Fibroblast of the aortic adventitia (primary cell): ENCODE measurements at regions not wholly inside any gene's neighbourhood (a gene's known extent, or its start where the extent isn't known, plus 50 kb on each side); places are given as distances from the start of the nearest gene placed in this dataset. TPM values are rescaled to one million over a fixed set of nuclear protein-coding genes. Genes with fewer than 3 reads are reported as not detected.

Experiments
- small RNA-seq: library from RNA; depleted of rRNA; stranded (forward); fragments of <200 nt; gene quantifications from one replicate; pipeline ENCODE3, GENCODE V24; 2012

Small RNAs in the stretch of these regions (small RNA-seq; reads per million reads assigned to genes)
- gene RN7SKP277 = not detected
